Fibroblast of lung (primary cell): ENCODE measurements at regions not wholly inside any gene's neighbourhood (a gene's known extent, or its start where the extent isn't known, plus 50 kb on each side); places are given as distances from the start of the nearest gene placed in this dataset.

Experiments
- DNase-seq, 2 donors: peaks; one replicate each; pipeline versions ENCODE4 v3.0.0 to v3.0.0-alpha.2; 2010; ENCODE audit warnings: low read depth in 2 of 2
- H2AFZ ChIP-seq: 2 replicates; pipeline ENCODE4 v1.5.1; 2012; ENCODE audit warnings: low read length, control low read depth, inconsistent platforms
- H3K27ac ChIP-seq: 2 replicates; pipeline ENCODE4 v1.5.1; 2011; ENCODE audit warnings: low read length, control low read depth; ENCODE audit not compliant: insufficient read depth
- H3K27me3 ChIP-seq: 2 replicates; pipeline ENCODE4 v1.5.1; 2011; ENCODE audit warnings: mild to moderate bottlenecking, low read length; ENCODE audit not compliant: control insufficient read depth, insufficient read depth
- H3K36me3 ChIP-seq: 2 replicates; pipeline ENCODE4 v1.5.1; 2011; ENCODE audit warnings: low read length; ENCODE audit not compliant: control insufficient read depth, insufficient read depth
- H3K4me1 ChIP-seq: 2 replicates; pipeline ENCODE4 v1.5.1; 2011; ENCODE audit warnings: low read length; ENCODE audit not compliant: control insufficient read depth, insufficient read depth; ENCODE audit errors: extremely low read depth
- H3K4me2 ChIP-seq: 2 replicates; pipeline ENCODE4 v1.5.1; 2011; ENCODE audit warnings: low read length, control low read depth; ENCODE audit not compliant: insufficient read depth; ENCODE audit errors: extremely low read depth
- H3K4me3 ChIP-seq, 4 experiments: fragments of 200-600 bp in 1 of 4; sonication (generic) in 1 of 4; replicated peaks in 1 of 4; 2 replicates each; pipeline ENCODE4 v1.5.1; 2011 to 2016; ENCODE audit warnings: low read length in 4 of 4, low read depth in 3 of 4, mild to moderate bottlenecking in 3 of 4, control low read depth in 2 of 4, inconsistent platforms in 1 of 4, mixed read lengths in 1 of 4; ENCODE audit not compliant: insufficient read depth in 1 of 4; ENCODE audit errors: control extremely low read depth in 1 of 4
- H3K79me2 ChIP-seq: 2 replicates; pipeline ENCODE4 v1.5.1; 2012; ENCODE audit warnings: mild to moderate bottlenecking, low read length, inconsistent platforms; ENCODE audit not compliant: control insufficient read depth, insufficient read depth
- H3K9ac ChIP-seq: 2 replicates; pipeline ENCODE4 v1.5.1; 2011; ENCODE audit warnings: mild to moderate bottlenecking, low read length, control low read depth; ENCODE audit not compliant: insufficient read depth
- H3K9me3 ChIP-seq: 2 replicates; pipeline ENCODE4 v1.5.1; 2012; ENCODE audit warnings: low read depth, low read length; ENCODE audit not compliant: control insufficient read depth, insufficient read depth
- H4K20me1 ChIP-seq: 2 replicates; pipeline ENCODE4 v1.5.1; 2011; ENCODE audit warnings: low read length; ENCODE audit not compliant: control insufficient read depth, insufficient read depth; ENCODE audit errors: extremely low read depth
- EZH2 ChIP-seq: IDR thresholded peaks from 2 replicates; pipeline ENCODE4 v1.5.1; 2012; ENCODE audit warnings: low read length, control low read depth, mild to moderate bottlenecking; ENCODE audit errors: missing control alignments
- TF ChIP-seq, protein P1 (sequence below), 2 donors: IDR thresholded peaks in 1 of 2; conservative IDR thresholded peaks in 1 of 2; 1 replicate in 1 of 2; 2 replicates in 1 of 2; pipeline ENCODE4 v1.5.1; 2011 to 2012; ENCODE audit warnings: low read length in 2 of 2, control low read depth in 1 of 2, inconsistent platforms in 1 of 2, low read depth in 1 of 2, mild to moderate bottlenecking in 1 of 2

DNA sequence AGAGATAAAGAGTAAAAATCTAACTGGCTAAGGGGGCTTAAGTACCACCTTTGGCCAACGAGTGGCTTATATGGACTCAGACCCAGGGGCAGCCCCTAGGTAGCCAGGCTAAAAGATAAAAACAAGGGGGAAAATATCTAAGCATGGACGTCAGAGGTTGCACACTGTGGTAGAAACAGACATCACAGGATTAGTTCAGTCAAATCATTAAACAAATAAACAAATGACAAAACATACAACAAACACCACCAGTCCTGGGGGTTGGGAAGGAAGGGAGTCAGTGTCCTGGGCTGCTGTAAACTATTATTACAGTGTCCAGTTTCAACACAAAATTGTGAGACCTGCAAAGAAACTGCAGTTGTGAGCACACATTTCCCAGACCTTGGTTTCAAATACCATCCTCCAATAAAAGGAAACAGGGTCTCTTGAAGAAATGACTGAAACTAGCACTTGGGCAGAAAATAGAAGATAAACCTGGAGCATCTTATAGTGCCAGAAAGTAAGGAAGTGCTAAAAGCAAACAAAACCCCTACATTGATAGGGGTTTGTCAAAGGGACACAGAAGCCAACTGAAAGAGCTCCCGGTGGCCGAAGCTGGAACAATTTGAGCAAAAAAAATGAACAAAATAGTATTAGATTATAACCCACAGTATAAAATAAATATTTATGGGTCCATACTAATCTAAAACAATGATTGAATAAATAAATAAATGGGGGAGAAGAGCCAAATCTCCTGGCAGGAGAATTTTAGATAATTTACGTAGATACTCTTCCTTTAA, 154.8 kb upstream of the KLF7 start:
- no peak overlapping the region for H3K4me3 ChIP-seq
- no peaks in the 10 kb centered on the region for H3K27me3 ChIP-seq
- H2AFZ ChIP-seq = no peak overlapping the region
- DNase-seq = peak in 1 of 2 donors; percentile 62
- no peak overlapping the region for H3K4me2 ChIP-seq
- no peak overlapping the region for H3K27ac ChIP-seq
- H3K79me2 ChIP-seq = no peaks in the 10 kb centered on the region
- H3K9me3 ChIP-seq = no peaks in the 10 kb centered on the region
- H3K4me1 ChIP-seq = no peaks in the 10 kb centered on the region
- TF ChIP-seq, protein P1, sequence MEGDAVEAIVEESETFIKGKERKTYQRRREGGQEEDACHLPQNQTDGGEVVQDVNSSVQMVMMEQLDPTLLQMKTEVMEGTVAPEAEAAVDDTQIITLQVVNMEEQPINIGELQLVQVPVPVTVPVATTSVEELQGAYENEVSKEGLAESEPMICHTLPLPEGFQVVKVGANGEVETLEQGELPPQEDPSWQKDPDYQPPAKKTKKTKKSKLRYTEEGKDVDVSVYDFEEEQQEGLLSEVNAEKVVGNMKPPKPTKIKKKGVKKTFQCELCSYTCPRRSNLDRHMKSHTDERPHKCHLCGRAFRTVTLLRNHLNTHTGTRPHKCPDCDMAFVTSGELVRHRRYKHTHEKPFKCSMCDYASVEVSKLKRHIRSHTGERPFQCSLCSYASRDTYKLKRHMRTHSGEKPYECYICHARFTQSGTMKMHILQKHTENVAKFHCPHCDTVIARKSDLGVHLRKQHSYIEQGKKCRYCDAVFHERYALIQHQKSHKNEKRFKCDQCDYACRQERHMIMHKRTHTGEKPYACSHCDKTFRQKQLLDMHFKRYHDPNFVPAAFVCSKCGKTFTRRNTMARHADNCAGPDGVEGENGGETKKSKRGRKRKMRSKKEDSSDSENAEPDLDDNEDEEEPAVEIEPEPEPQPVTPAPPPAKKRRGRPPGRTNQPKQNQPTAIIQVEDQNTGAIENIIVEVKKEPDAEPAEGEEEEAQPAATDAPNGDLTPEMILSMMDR (conservative IDR thresholded peaks at IDR 0.05 in 1 of 2, IDR thresholded peaks at IDR 0.05 in 1 of 2; ENCODE audit: low read depth in 1 of 2, low read length in 2 of 2) = peak; percentile 6 to 14
- no peak for TF ChIP-seq EZH2
- no peaks in the 10 kb centered on the region for H4K20me1 ChIP-seq
- H3K36me3 ChIP-seq = no peaks in the 10 kb centered on the region
- no peak overlapping the region for H3K9ac ChIP-seq

DNA sequence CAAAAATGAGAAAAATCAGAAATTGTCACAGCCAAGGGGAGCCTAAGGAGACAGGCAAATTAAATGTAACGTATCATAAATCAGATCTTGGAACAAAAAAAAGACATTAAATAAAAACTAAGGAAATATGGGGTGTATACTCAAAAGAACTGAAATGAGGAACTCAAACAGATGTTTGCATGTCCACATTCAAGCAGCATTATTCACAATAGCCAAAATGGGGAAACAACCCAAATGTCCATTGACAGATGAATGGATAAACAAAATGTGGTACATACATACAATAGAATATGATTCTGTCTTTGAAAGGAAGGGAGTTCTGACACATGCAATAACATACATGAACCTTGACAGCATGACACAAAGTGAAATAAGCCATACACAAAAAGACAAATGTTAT, 155.8 kb upstream of the KLF7 start:
- H3K27me3 ChIP-seq = no peaks in the 10 kb centered on the region
- no peak for DNase-seq
- no peak overlapping the region for H3K9ac ChIP-seq
- no peak overlapping the region for H2AFZ ChIP-seq
- no peaks in the 10 kb centered on the region for H3K79me2 ChIP-seq
- H3K4me2 ChIP-seq = no peak overlapping the region
- H3K9me3 ChIP-seq = no peaks in the 10 kb centered on the region
- no peaks in the 10 kb centered on the region for H3K36me3 ChIP-seq
- TF ChIP-seq, protein P1 (conservative IDR thresholded peaks at IDR 0.05 in 1 of 2, IDR thresholded peaks at IDR 0.05 in 1 of 2; ENCODE audit: low read depth in 1 of 2, low read length in 2 of 2) = no peak
- no peak for TF ChIP-seq EZH2
- H3K4me3 ChIP-seq = no peak overlapping the region
- H4K20me1 ChIP-seq = no peaks in the 10 kb centered on the region
- no peaks in the 10 kb centered on the region for H3K4me1 ChIP-seq
- H3K27ac ChIP-seq = no peak overlapping the region

- DNase-seq = no peak
- Histone ChIP-seq H3K27ac (no peak overlapping the region), H3K9ac (no peak overlapping the region), H3K36me3 (no peaks in the 10 kb centered on the region), H4K20me1 (no peaks in the 10 kb centered on the region), H3K4me3 (no peak overlapping the region), H3K9me3 (no peaks in the 10 kb centered on the region), H3K27me3 (no peaks in the 10 kb centered on the region), H3K4me1 (no peaks in the 10 kb centered on the region), H2AFZ (no peak overlapping the region), H3K79me2 (no peaks in the 10 kb centered on the region), H3K4me2 (no peak overlapping the region)
- TF ChIP-seq EZH2 = no peak
- TF ChIP-seq, protein P1 (conservative IDR thresholded peaks at IDR 0.05 in 1 of 2, IDR thresholded peaks at IDR 0.05 in 1 of 2; ENCODE audit: low read depth in 1 of 2, low read length in 2 of 2) = no peak
Measured at GRCh38 chr2:207324001-207324400, 158.3 kb upstream of the KLF7 start.
